ENCODE measurements at regions not wholly inside any gene's neighbourhood (a gene's known extent, or its start where the extent isn't known, plus 50 kb on each side); places are given as distances from the start of the nearest gene placed in this dataset.

- TF ChIP-seq CTCF (IDR thresholded peaks at IDR 0.05) (no peak), POLR2AphosphoS5 (IDR thresholded peaks at IDR 0.05) (no peak), EP300 (IDR thresholded peaks at IDR 0.05) (no peak), POLR2A (IDR thresholded peaks at IDR 0.05) (no peak)
These were observed 80.1 kb upstream of the ATF3 start for GRCh38 chr1:212528501-212528900.

Measured in gastroesophageal sphincter (tissue), 3 donors.